Breast epithelium (tissue), 3 donors: ENCODE measurements at regions not wholly inside any gene's neighbourhood (a gene's known extent, or its start where the extent isn't known, plus 50 kb on each side); places are given as distances from the start of the nearest gene placed in this dataset.

Source experiments
- CTCF ChIP-seq, 3 donors: fragments of 450-650 bp; IDR thresholded peaks; one replicate each; pipeline ENCODE4 v1.5.1; 2016 to 2017; ENCODE audit warnings: antibody characterized with exemption in 3 of 3, mild to moderate bottlenecking in 3 of 3, moderate library complexity in 3 of 3
- POLR2A ChIP-seq: fragments of 450-650 bp; IDR thresholded peaks from one replicate; pipeline ENCODE4 v1.6.1; 2016; ENCODE audit warnings: antibody characterized with exemption, mild to moderate bottlenecking, moderate library complexity

GRCh38 chr4:108405586-108405985 lies 214.8 kb upstream of the RPL34 start:
- no peak for TF ChIP-seq CTCF (IDR thresholded peaks at IDR 0.05)
- TF ChIP-seq POLR2A: no peak
